Memory B cell (primary cell): ENCODE measurements at regions not wholly inside any gene's neighbourhood (a gene's known extent, or its start where the extent isn't known, plus 50 kb on each side); places are given as distances from the start of the nearest gene placed in this dataset.

Experiments
- ATAC-seq: fragments of 150-1000 bp; cut with Tn5 transposase; 2 replicates; pipeline ENCODE4 v1.10.0; 2021; ENCODE audit warnings: low read depth, mild to moderate bottlenecking, moderate library complexity
- DNase-seq, 2 donors: peaks; one replicate each; pipeline ENCODE4 v3.0.0; 2022; ENCODE audit warnings: low spot score in 2 of 2
- H3K27ac Mint-ChIP-seq: one replicate; pipeline ENCODE4 v1.8.0; 2022; ENCODE audit warnings: mild to moderate bottlenecking, moderate library complexity, mixed read lengths
- H3K27me3 Mint-ChIP-seq: one replicate; pipeline ENCODE4 v1.8.0; 2022; ENCODE audit warnings: mixed read lengths
- H3K36me3 Mint-ChIP-seq: one replicate; pipeline ENCODE4 v1.8.0; 2022; ENCODE audit warnings: mild to moderate bottlenecking, mixed read lengths
- H3K4me1 Mint-ChIP-seq: one replicate; pipeline ENCODE4 v1.8.0; 2022; ENCODE audit warnings: mixed read lengths
- H3K4me3 Mint-ChIP-seq: one replicate; pipeline ENCODE4 v1.8.0; 2022; ENCODE audit warnings: mild to moderate bottlenecking, moderate library complexity, mixed read lengths
- H3K9me3 Mint-ChIP-seq: one replicate; pipeline ENCODE4 v1.8.0; 2022; ENCODE audit warnings: mixed read lengths

GRCh38 chr6:23202207-23202606 lies 632.8 kb downstream of the HDGFL1 start:
- no peaks in the 10 kb centered on the region for H3K36me3 Mint-ChIP-seq
- no peak overlapping the region for H3K27ac Mint-ChIP-seq
- peaks cover 6% of the 10 kb centered on the region for H3K9me3 Mint-ChIP-seq
- ATAC-seq (no peak), DNase-seq (no peak)
- H3K4me1 Mint-ChIP-seq, result no peaks in the 10 kb centered on the region
- H3K27me3 Mint-ChIP-seq, result no peaks in the 10 kb centered on the region
- no peak overlapping the region for H3K4me3 Mint-ChIP-seq

- Mint-ChIP-seq H3K4me1 (no peaks in the 10 kb centered on the region), H3K36me3 (no peaks in the 10 kb centered on the region)
Measured at GRCh38 chr6:23212398-23212797, 643.0 kb downstream of the HDGFL1 start.

GRCh38 chr6:23213193-23213592 lies 643.8 kb downstream of the HDGFL1 start:
- H3K9me3 Mint-ChIP-seq, result peaks cover 18% of the 10 kb centered on the region
- no peak for ATAC-seq
- no peak for DNase-seq
- no peak overlapping the region for H3K4me3 Mint-ChIP-seq
- H3K27me3 Mint-ChIP-seq, result no peaks in the 10 kb centered on the region
- no peak overlapping the region for H3K27ac Mint-ChIP-seq
- no peaks in the 10 kb centered on the region for H3K4me1 Mint-ChIP-seq
- H3K36me3 Mint-ChIP-seq, result no peaks in the 10 kb centered on the region

More at GRCh38 chr6:23212398-23212797, 643.0 kb downstream of the HDGFL1 start:
- H3K9me3 Mint-ChIP-seq, result peaks cover 18% of the 10 kb centered on the region
- DNase-seq, result no peak
- no peak overlapping the region for H3K4me3 Mint-ChIP-seq
- no peak for ATAC-seq
- H3K27ac Mint-ChIP-seq, result no peak overlapping the region
- no peaks in the 10 kb centered on the region for H3K27me3 Mint-ChIP-seq

DNA sequence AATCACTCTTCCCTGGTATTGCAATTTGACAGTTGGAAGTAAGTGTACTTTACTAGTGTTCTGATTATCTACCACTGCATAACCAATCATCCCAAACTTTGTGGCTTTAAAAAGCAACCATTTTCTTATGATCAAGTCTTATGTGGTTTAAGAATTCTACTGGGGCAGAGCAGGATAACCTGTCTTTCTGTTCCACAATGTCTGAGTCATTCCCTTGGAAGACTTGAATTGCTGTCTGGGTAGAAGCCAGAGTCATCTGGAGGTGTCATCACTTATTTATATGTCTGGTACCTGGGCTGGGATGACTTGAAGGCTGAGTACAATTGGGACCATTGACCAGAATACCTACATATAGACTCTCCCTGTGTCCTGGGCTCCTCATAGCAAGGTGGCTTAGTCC lies 644.3 kb downstream of the HDGFL1 start:
- H3K27ac Mint-ChIP-seq, result no peak overlapping the region
- no peaks in the 10 kb centered on the region for H3K36me3 Mint-ChIP-seq
- peaks cover 13% of the 10 kb centered on the region for H3K9me3 Mint-ChIP-seq
- ATAC-seq (no peak), DNase-seq (no peak)
- H3K27me3 Mint-ChIP-seq, result no peaks in the 10 kb centered on the region
- no peak overlapping the region for H3K4me3 Mint-ChIP-seq
- no peaks in the 10 kb centered on the region for H3K4me1 Mint-ChIP-seq

- no peak overlapping the region for H3K27ac Mint-ChIP-seq
Measured at GRCh38 chr6:23218751-23219150, 649.4 kb downstream of the HDGFL1 start.

DNA sequence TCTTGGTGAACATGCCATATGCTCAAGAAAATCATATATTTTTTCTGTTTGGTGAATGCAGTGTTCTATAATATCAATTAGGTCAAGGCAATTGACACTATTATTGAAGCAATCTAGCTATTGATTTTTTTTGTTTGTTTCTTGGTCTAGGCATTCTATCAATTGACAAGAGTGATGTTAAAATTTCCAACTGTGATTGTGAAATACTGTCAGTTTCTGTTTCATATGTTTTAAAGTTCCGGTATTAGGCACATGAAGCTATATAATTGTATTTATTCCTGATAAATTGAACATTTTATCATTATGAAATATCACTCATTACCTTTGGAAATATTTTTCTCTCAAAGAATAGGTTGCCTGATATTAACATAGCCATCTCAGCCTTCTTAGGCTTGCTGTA lies 653.4 kb downstream of the HDGFL1 start:
- no peaks in the 10 kb centered on the region for H3K4me1 Mint-ChIP-seq
- no peak overlapping the region for H3K27ac Mint-ChIP-seq
- DNase-seq (no peak), ATAC-seq (no peak)
- no peaks in the 10 kb centered on the region for H3K27me3 Mint-ChIP-seq
- no peaks in the 10 kb centered on the region for H3K36me3 Mint-ChIP-seq
- peaks cover 12% of the 10 kb centered on the region for H3K9me3 Mint-ChIP-seq
- no peak overlapping the region for H3K4me3 Mint-ChIP-seq

More at GRCh38 chr6:23218751-23219150, 649.4 kb downstream of the HDGFL1 start:
- peaks cover 2% of the 10 kb centered on the region for H3K9me3 Mint-ChIP-seq
- no peaks in the 10 kb centered on the region for H3K36me3 Mint-ChIP-seq
- no peaks in the 10 kb centered on the region for H3K27me3 Mint-ChIP-seq
- DNase-seq (no peak), ATAC-seq (no peak)
- no peak overlapping the region for H3K4me3 Mint-ChIP-seq
- H3K4me1 Mint-ChIP-seq, result no peaks in the 10 kb centered on the region

DNA sequence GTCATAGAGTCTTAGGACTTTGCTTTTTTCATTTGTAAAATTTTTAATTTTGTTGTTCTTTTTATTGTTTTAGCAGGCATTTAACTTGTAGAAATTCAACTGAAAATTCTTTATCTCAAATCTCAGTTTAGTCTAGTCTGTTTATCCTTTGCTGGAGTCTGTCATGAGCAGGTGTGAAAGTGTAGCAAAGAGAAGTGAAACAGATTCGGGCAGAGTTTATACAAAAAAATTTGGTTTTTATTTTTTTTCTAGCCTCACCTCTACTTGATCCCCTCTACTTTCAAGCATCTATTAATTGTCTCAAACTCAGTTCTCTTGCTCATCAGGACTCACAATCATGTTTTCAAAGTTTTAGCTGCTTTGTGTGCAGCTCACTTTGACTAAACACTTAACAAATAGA lies 655.2 kb downstream of the HDGFL1 start:
- no peak for ATAC-seq
- Mint-ChIP-seq H3K4me3 (no peak overlapping the region), H3K4me1 (no peaks in the 10 kb centered on the region), H3K9me3 (peaks cover 12% of the 10 kb centered on the region), H3K27ac (no peak overlapping the region), H3K36me3 (no peaks in the 10 kb centered on the region), H3K27me3 (no peaks in the 10 kb centered on the region)
- no peak for DNase-seq

DNA sequence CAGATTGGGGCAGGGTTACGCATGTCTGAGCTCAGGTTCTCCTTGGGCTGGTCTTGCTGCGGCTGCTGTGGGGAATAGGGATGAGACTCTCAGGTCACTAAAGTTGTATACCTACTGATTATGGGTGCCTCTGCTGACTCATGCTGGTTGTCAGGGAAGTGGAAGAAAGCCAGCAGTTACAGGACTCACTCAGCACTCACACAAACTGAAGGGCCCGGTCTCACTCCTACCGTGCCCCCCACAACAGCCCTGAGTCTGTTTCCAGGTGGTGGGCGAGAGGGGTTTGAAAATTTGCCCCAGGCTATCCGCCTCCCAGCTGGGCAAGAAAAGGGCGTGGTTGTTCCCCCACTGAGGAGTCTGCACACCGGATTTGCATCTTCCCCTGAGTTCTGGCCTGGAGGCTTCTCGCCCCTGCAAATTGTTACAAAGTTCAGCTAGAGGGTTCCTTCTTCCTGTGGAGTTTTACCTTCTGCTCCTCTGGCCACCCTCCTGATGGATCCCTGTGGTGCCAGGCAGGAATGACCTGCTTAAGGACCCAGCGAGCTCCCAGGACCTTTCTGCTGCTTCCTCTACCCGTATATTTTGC lies 659.2 kb downstream of the HDGFL1 start:
- Mint-ChIP-seq H3K27me3 (no peaks in the 10 kb centered on the region), H3K36me3 (no peaks in the 10 kb centered on the region), H3K4me3 (no peak overlapping the region), H3K27ac (no peak overlapping the region), H3K9me3 (peaks cover 13% of the 10 kb centered on the region), H3K4me1 (no peaks in the 10 kb centered on the region)
- ATAC-seq, result no peak
- DNase-seq, result no peak

DNA sequence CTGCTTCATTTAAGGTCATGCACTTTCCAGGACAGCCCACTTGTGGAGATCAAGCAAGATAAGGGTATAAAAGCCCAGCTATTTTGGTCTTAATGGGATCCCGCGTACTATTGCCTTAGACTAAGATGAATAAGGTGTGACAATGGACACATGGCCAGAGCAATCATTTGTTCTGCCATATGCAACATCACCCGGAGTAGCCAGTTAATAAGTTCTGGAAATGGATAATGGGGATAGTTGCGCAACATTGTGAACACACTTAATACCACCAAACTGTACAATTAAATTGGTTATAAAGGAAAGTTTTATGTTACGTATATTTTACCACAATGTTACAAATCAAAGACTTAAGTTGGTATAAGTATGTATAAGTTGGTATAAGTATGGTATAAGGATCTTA lies 674.5 kb downstream of the HDGFL1 start:
- Mint-ChIP-seq H3K4me1 (no peaks in the 10 kb centered on the region), H3K4me3 (no peak overlapping the region), H3K27me3 (no peaks in the 10 kb centered on the region), H3K9me3 (peaks cover 2% of the 10 kb centered on the region), H3K27ac (no peak overlapping the region), H3K36me3 (no peaks in the 10 kb centered on the region)
- DNase-seq, result no peak
- ATAC-seq, result no peak

DNA sequence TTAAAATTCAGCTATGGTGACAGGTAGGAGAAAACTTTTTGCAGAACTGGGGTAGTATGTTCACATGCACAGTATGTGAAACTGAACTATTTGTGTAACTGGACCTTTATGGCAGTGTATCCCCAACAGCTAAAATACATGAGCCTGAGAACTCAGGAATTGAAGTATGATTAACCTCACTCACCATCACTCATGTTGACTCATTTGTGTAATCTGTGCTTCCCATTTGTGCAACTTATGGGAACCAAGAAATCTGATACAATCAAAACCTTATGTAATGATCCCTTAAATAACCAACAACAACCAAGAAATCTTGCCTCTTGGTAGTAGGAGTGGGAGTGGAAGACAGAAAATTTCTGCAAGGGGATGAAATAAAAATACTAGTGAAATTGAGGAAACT lies 674.9 kb downstream of the HDGFL1 start:
- Mint-ChIP-seq H3K36me3 (no peaks in the 10 kb centered on the region), H3K9me3 (peaks cover 2% of the 10 kb centered on the region), H3K4me1 (no peaks in the 10 kb centered on the region), H3K27me3 (no peaks in the 10 kb centered on the region), H3K27ac (no peak overlapping the region), H3K4me3 (no peak overlapping the region)
- ATAC-seq (no peak), DNase-seq (no peak)

DNA sequence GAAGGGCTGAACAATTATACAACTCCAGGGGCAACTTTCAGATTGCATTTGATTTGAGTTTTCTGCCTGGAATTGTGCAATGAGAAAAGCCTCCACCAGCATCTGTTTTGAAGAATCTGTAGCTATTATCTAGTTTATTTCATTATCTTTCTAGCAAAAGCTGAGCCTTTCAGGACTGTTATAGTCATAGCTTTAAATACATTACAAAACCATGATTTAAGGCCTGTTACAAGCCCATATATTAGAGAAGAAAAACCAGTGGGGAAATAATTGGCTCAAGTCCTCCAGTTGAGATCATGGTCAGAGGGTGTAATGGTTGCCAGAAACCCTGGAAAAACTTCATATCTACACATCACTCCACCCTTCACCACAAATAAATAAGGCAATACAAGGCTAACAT lies 676.2 kb downstream of the HDGFL1 start:
- DNase-seq, result no peak
- Mint-ChIP-seq H3K36me3 (no peaks in the 10 kb centered on the region), H3K4me3 (no peak overlapping the region), H3K27ac (no peak overlapping the region), H3K4me1 (no peaks in the 10 kb centered on the region), H3K27me3 (no peaks in the 10 kb centered on the region), H3K9me3 (peaks cover 2% of the 10 kb centered on the region)
- no peak for ATAC-seq

GRCh38 chr6:23246896-23247295 lies 677.5 kb downstream of the HDGFL1 start:
- Mint-ChIP-seq H3K9me3 (peaks cover 4% of the 10 kb centered on the region), H3K27me3 (no peaks in the 10 kb centered on the region), H3K4me3 (no peak overlapping the region), H3K27ac (no peak overlapping the region), H3K36me3 (no peaks in the 10 kb centered on the region), H3K4me1 (no peaks in the 10 kb centered on the region)
- DNase-seq (no peak), ATAC-seq (no peak)

- H3K9me3 Mint-ChIP-seq, result peaks cover 5% of the 10 kb centered on the region
- ATAC-seq (no peak), DNase-seq (no peak)
- H3K4me1 Mint-ChIP-seq, result no peaks in the 10 kb centered on the region
- no peaks in the 10 kb centered on the region for H3K27me3 Mint-ChIP-seq
- no peaks in the 10 kb centered on the region for H3K36me3 Mint-ChIP-seq
- no peak overlapping the region for H3K27ac Mint-ChIP-seq
- H3K4me3 Mint-ChIP-seq, result no peak overlapping the region
Measured at GRCh38 chr6:23250556-23250955, 681.2 kb downstream of the HDGFL1 start.

DNA sequence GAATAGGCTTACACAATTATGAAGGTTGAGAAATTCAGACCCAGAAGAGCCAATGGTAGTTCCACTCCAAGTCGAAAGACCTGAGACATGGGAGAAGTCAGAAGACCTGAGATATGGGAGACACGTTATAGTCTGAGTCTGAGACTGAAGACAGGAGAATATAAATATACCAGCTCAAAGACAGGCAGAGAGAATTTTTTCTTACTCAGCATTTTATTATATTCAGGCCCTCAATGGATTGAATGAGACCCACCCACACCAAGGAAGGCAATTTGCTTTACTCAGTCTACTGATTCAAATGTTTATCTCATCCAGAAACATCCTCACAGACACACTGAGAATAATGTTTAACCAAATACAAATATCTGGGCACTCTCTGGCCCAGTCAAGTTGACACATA lies 693.5 kb downstream of the HDGFL1 start:
- Mint-ChIP-seq H3K27me3 (no peaks in the 10 kb centered on the region), H3K27ac (no peak overlapping the region), H3K9me3 (peaks cover 16% of the 10 kb centered on the region), H3K36me3 (no peaks in the 10 kb centered on the region), H3K4me1 (no peaks in the 10 kb centered on the region), H3K4me3 (no peak overlapping the region)
- DNase-seq (no peak), ATAC-seq (no peak)

DNA sequence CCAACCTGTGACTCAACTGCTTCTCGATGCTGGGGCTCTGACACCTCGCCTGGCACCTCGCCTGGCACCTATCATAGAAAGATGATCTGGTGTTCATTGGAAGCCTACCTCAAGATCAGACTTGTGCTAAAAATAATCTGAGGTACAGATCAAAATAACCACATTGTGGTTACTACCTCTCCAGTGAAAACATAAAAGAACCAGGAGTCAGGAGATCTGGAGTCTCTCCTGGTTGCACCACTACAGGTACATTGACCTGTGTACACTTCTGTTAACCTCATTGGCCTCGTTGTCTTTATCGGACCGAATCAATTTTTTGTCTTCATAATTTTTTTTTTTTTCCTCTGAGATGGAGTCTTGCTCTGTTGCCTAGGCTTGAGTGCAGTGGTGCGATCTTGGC lies 695.9 kb downstream of the HDGFL1 start:
- H3K36me3 Mint-ChIP-seq, result no peaks in the 10 kb centered on the region
- DNase-seq, result no peak
- no peaks in the 10 kb centered on the region for H3K4me1 Mint-ChIP-seq
- no peak overlapping the region for H3K27ac Mint-ChIP-seq
- H3K9me3 Mint-ChIP-seq, result peaks cover 15% of the 10 kb centered on the region
- ATAC-seq, result no peak
- no peak overlapping the region for H3K4me3 Mint-ChIP-seq
- H3K27me3 Mint-ChIP-seq, result no peaks in the 10 kb centered on the region
